ENCODE measurements at regions not wholly inside any gene's neighbourhood (a gene's known extent, or its start where the extent isn't known, plus 50 kb on each side); places are given as distances from the start of the nearest gene placed in this dataset.

DNA sequence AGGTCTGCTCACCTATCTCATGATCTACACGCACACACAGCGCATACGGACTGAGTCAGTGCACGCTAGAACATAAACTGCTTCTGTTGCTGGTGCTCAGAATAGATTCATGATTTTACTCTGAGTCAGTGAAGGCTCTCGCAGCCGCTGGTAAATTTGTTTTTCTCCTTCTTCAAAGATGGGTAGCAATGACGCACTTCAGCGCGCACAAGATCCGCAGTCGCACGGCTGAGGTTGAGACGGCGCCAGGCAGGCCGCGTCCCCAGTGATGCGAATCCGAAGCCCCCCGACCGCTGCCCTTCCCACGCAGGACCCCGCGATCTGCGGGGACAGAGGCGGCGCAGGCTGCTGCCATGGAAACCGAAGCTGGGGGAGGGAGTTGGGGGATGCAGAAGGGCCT lies 103.7 kb upstream of the USP29 start:
- TF ChIP-seq, protein P1, sequence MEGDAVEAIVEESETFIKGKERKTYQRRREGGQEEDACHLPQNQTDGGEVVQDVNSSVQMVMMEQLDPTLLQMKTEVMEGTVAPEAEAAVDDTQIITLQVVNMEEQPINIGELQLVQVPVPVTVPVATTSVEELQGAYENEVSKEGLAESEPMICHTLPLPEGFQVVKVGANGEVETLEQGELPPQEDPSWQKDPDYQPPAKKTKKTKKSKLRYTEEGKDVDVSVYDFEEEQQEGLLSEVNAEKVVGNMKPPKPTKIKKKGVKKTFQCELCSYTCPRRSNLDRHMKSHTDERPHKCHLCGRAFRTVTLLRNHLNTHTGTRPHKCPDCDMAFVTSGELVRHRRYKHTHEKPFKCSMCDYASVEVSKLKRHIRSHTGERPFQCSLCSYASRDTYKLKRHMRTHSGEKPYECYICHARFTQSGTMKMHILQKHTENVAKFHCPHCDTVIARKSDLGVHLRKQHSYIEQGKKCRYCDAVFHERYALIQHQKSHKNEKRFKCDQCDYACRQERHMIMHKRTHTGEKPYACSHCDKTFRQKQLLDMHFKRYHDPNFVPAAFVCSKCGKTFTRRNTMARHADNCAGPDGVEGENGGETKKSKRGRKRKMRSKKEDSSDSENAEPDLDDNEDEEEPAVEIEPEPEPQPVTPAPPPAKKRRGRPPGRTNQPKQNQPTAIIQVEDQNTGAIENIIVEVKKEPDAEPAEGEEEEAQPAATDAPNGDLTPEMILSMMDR (IDR thresholded peaks at IDR 0.05) = no peak
- TF ChIP-seq POLR2A (IDR thresholded peaks at IDR 0.05) = no peak
